SK-N-SH treated with all-trans-retinoic acid at 6 μM for 48 hours (cell line): ENCODE measurements at regions not wholly inside any gene's neighbourhood (a gene's known extent, or its start where the extent isn't known, plus 50 kb on each side); places are given as distances from the start of the nearest gene placed in this dataset.

Source experiments
- ARNTL ChIP-seq: fragments of 450-650 bp; formaldehyde crosslinking; IDR thresholded peaks from 2 replicates; pipeline ENCODE4 v1.5.0; 2020; ENCODE audit warnings: low read depth, mild to moderate bottlenecking, moderate library complexity, borderline replicate concordance
- BACH2 ChIP-seq: fragments of 250-450 bp; sonication (Bioruptor Pico); IDR thresholded peaks from 2 replicates; pipeline ENCODE4 v1.9.0; 2021; ENCODE audit warnings: mild to moderate bottlenecking, borderline replicate concordance
- CSDC2 ChIP-seq: fragments of 250-450 bp; sonication (Bioruptor Pico); IDR thresholded peaks from 2 replicates; pipeline ENCODE4 v1.5.0; 2020; ENCODE audit warnings: mild to moderate bottlenecking, moderate library complexity
- ESRRG ChIP-seq: fragments of 250-450 bp; sonication (Bioruptor Pico); IDR thresholded peaks from 2 replicates; pipeline ENCODE4 v1.6.1; 2021; ENCODE audit warnings: mild to moderate bottlenecking
- OSR1 ChIP-seq: fragments of 250-450 bp; sonication (Bioruptor Pico); IDR thresholded peaks from 2 replicates; pipeline ENCODE4 v1.8.0; 2022; ENCODE audit warnings: moderate library complexity, mild to moderate bottlenecking, inconsistent platforms
- PATZ1 ChIP-seq: fragments of 250-450 bp; sonication (Bioruptor Pico); IDR thresholded peaks from 2 replicates; pipeline ENCODE4 v1.8.0; 2020; ENCODE audit warnings: mild to moderate bottlenecking, moderate library complexity, borderline replicate concordance
- PPARA ChIP-seq: fragments of 250-450 bp; sonication (Bioruptor Pico); IDR thresholded peaks from 2 replicates; pipeline ENCODE4 v1.5.0; 2020; ENCODE audit warnings: mild to moderate bottlenecking, borderline replicate concordance

GRCh38 chr5:41641621-41642020, 131.2 kb upstream of the PLCXD3 start:
- TF ChIP-seq CSDC2 (CRISPR knock-in tag) (no peak), PATZ1 (CRISPR knock-in tag) (no peak), ESRRG (CRISPR knock-in tag) (no peak), OSR1 (CRISPR knock-in tag) (no peak), PPARA (CRISPR knock-in tag) (no peak), ARNTL (CRISPR knock-in tag) (no peak), BACH2 (CRISPR knock-in tag) (no peak)
